SK-N-SH treated with all-trans-retinoic acid at 6 μM for 48 hours (cell line): ENCODE measurements at regions not wholly inside any gene's neighbourhood (a gene's known extent, or its start where the extent isn't known, plus 50 kb on each side); places are given as distances from the start of the nearest gene placed in this dataset.

Experiments used
- ATAC-seq: fragments of 200-7000 bp; cut with Tn5 transposase; 3 replicates; pipeline ENCODE4 v1.9.1; 2020; ENCODE audit warnings: mild to moderate bottlenecking, moderate library complexity
- ARNTL ChIP-seq: fragments of 450-650 bp; formaldehyde crosslinking; IDR thresholded peaks from 2 replicates; pipeline ENCODE4 v1.5.0; 2020; ENCODE audit warnings: low read depth, mild to moderate bottlenecking, moderate library complexity, borderline replicate concordance
- BACH2 ChIP-seq: fragments of 250-450 bp; sonication (Bioruptor Pico); IDR thresholded peaks from 2 replicates; pipeline ENCODE4 v1.9.0; 2021; ENCODE audit warnings: mild to moderate bottlenecking, borderline replicate concordance
- CREB5 ChIP-seq: fragments of 250-450 bp; sonication (Bioruptor Pico); IDR thresholded peaks from 2 replicates; pipeline ENCODE4 v1.5.1; 2020; ENCODE audit warnings: low read depth, mild to moderate bottlenecking, moderate library complexity
- CSDC2 ChIP-seq: fragments of 250-450 bp; sonication (Bioruptor Pico); IDR thresholded peaks from 2 replicates; pipeline ENCODE4 v1.5.0; 2020; ENCODE audit warnings: mild to moderate bottlenecking, moderate library complexity
- CSRNP3 ChIP-seq: fragments of 250-450 bp; sonication (Bioruptor Pico); IDR thresholded peaks from 2 replicates; pipeline ENCODE4 v1.5.1; 2021; ENCODE audit warnings: mild to moderate bottlenecking, moderate library complexity
- ESRRG ChIP-seq: fragments of 250-450 bp; sonication (Bioruptor Pico); IDR thresholded peaks from 2 replicates; pipeline ENCODE4 v1.6.1; 2021; ENCODE audit warnings: mild to moderate bottlenecking
- GLIS3 ChIP-seq: fragments of 250-450 bp; sonication (Bioruptor Pico); IDR thresholded peaks from 2 replicates; pipeline ENCODE4 v1.5.0; 2020; ENCODE audit warnings: mild to moderate bottlenecking, moderate library complexity
- ISL1 ChIP-seq: fragments of 250-450 bp; sonication (Bioruptor Pico); IDR thresholded peaks from 2 replicates; pipeline ENCODE4 v2.1.2; 2022; ENCODE audit warnings: mild to moderate bottlenecking, moderate library complexity
- OSR1 ChIP-seq: fragments of 250-450 bp; sonication (Bioruptor Pico); IDR thresholded peaks from 2 replicates; pipeline ENCODE4 v1.8.0; 2022; ENCODE audit warnings: moderate library complexity, mild to moderate bottlenecking, inconsistent platforms
- PATZ1 ChIP-seq: fragments of 250-450 bp; sonication (Bioruptor Pico); IDR thresholded peaks from 2 replicates; pipeline ENCODE4 v1.8.0; 2020; ENCODE audit warnings: mild to moderate bottlenecking, moderate library complexity, borderline replicate concordance
- POU6F1 ChIP-seq: fragments of 250-450 bp; sonication (Bioruptor Pico); IDR thresholded peaks from 2 replicates; pipeline ENCODE4 v1.8.0; 2021; ENCODE audit warnings: low read depth, mild to moderate bottlenecking, moderate library complexity, borderline replicate concordance
- RARB ChIP-seq: fragments of 250-450 bp; sonication (Bioruptor Pico); IDR thresholded peaks from 2 replicates; pipeline ENCODE4 v1.8.0; 2021; ENCODE audit warnings: mild to moderate bottlenecking, moderate library complexity
- SNAI2 ChIP-seq: fragments of 250-450 bp; sonication (Bioruptor Pico); IDR thresholded peaks from 2 replicates; pipeline ENCODE4 v1.5.0; 2020; ENCODE audit warnings: mild to moderate bottlenecking, moderate library complexity
- TCF4 ChIP-seq: fragments of 250-450 bp; sonication (Bioruptor Pico); IDR thresholded peaks from 2 replicates; pipeline ENCODE4 v1.8.0; 2021; ENCODE audit warnings: mild to moderate bottlenecking, moderate library complexity, borderline replicate concordance
- TSHZ2 ChIP-seq: fragments of 250-450 bp; sonication (Bioruptor Pico); IDR thresholded peaks from 2 replicates; pipeline ENCODE4 v1.5.0; 2020; ENCODE audit warnings: mild to moderate bottlenecking, moderate library complexity
- ZC3H10 ChIP-seq: fragments of 250-450 bp; sonication (Bioruptor Pico); IDR thresholded peaks from 2 replicates; pipeline ENCODE4 v1.5.1; 2021; ENCODE audit warnings: mild to moderate bottlenecking, moderate library complexity
- ZFP3 ChIP-seq: fragments of 250-450 bp; sonication (Bioruptor Pico); IDR thresholded peaks from 2 replicates; pipeline ENCODE4 v1.5.0; 2020; ENCODE audit warnings: mild to moderate bottlenecking, moderate library complexity
- ZFP30 ChIP-seq: fragments of 450-650 bp; formaldehyde crosslinking; IDR thresholded peaks from 2 replicates; pipeline ENCODE4 v1.5.0; 2022; ENCODE audit warnings: mild to moderate bottlenecking, moderate library complexity
- ZNF565 ChIP-seq: fragments of 450-650 bp; formaldehyde crosslinking; conservative IDR thresholded peaks from 2 replicates; pipeline ENCODE4 v1.5.0; 2020; ENCODE audit warnings: low read depth, mild to moderate bottlenecking, moderate library complexity
- ZNF70 ChIP-seq: fragments of 450-650 bp; formaldehyde crosslinking; IDR thresholded peaks from 2 replicates; pipeline ENCODE4 v1.5.0; 2020; ENCODE audit warnings: mild to moderate bottlenecking, moderate library complexity
- ZNF8 ChIP-seq: fragments of 450-650 bp; formaldehyde crosslinking; IDR thresholded peaks from 2 replicates; pipeline ENCODE4 v1.5.0; 2020; ENCODE audit warnings: mild to moderate bottlenecking, moderate library complexity

- TF ChIP-seq ZNF8 (CRISPR knock-in tag) (no peak), ZNF70 (CRISPR knock-in tag) (no peak), POU6F1 (CRISPR knock-in tag) (no peak), ZC3H10 (no peak), BACH2 (no peak), CSDC2 (no peak), ZNF565 (no peak), TCF4 (CRISPR knock-in tag) (no peak), CREB5 (CRISPR knock-in tag) (no peak), ISL1 (CRISPR knock-in tag) (no peak), CSRNP3 (CRISPR knock-in tag) (no peak), TSHZ2 (CRISPR knock-in tag) (no peak), RARB (CRISPR knock-in tag) (no peak), ZFP30 (CRISPR knock-in tag) (no peak), PATZ1 (CRISPR knock-in tag) (no peak), SNAI2 (CRISPR knock-in tag) (no peak), OSR1 (CRISPR knock-in tag) (no peak), GLIS3 (CRISPR knock-in tag) (no peak), ARNTL (CRISPR knock-in tag) (no peak)
- ATAC-seq, result no peak
Measured at GRCh38 chr4:163976588-163976987, 482.1 kb downstream of the TMA16 start.

- TF ChIP-seq PATZ1 (CRISPR knock-in tag) (no peak), ESRRG (CRISPR knock-in tag) (no peak), ZFP3 (CRISPR knock-in tag) (no peak), ISL1 (CRISPR knock-in tag) (no peak), ZNF8 (CRISPR knock-in tag) (no peak)
- TF ChIP-seq, all 23 proteins: peak for 0
- no peak for ATAC-seq
Measured at GRCh38 chr4:163988391-163988790, 493.9 kb downstream of the TMA16 start.

GRCh38 chr4:163988865-163989264 lies 494.4 kb downstream of the TMA16 start:
- ATAC-seq, result no peak
- TF ChIP-seq CSRNP3 (CRISPR knock-in tag), result no peak
